K562 (cell line): ENCODE measurements at regions not wholly inside any gene's neighbourhood (a gene's known extent, or its start where the extent isn't known, plus 50 kb on each side); places are given as distances from the start of the nearest gene placed in this dataset.
A peak's percentile ranks its signal among the peaks of the same experiment; 100 is the strongest.

Experiments
- BRD9 ChIP-seq: fragments of 450-650 bp; IDR thresholded peaks from 2 replicates; pipeline ENCODE4 v1.6.1; 2018; ENCODE audit warnings: low read depth; ENCODE audit not compliant: partially characterized antibody
- ETV6 ChIP-seq, 3 experiments: fragments of 150-350 bp in 1 of 3; sonication (generic) in 1 of 3; formaldehyde crosslinking in 1 of 3; IDR thresholded peaks; 2 replicates each; pipeline versions ENCODE4 v1.6.1 to v1.8.0; 2014 to 2022; ENCODE audit warnings: borderline replicate concordance in 2 of 3, low read depth in 2 of 3, antibody characterized with exemption in 1 of 3, low read length in 1 of 3, mild to moderate bottlenecking in 1 of 3, missing genetic modification reagents in 1 of 3
- FOXJ3 ChIP-seq: sonication (generic); formaldehyde crosslinking; IDR thresholded peaks from 2 replicates; pipeline ENCODE4 v1.4.0; 2020; ENCODE audit warnings: mild to moderate bottlenecking, missing genetic modification reagents
- KDM5B ChIP-seq: fragments of 200-600 bp; sonication (generic); IDR thresholded peaks from 2 replicates; pipeline ENCODE4 v1.6.1; 2012; ENCODE audit warnings: low read depth, mild to moderate bottlenecking, moderate library complexity, low read length, control low read depth, inconsistent platforms; ENCODE audit not compliant: insufficient replicate concordance
- NEUROD1 ChIP-seq: fragments of 150-350 bp; IDR thresholded peaks from 2 replicates; pipeline ENCODE4 v1.6.1; 2014; ENCODE audit warnings: borderline replicate concordance, low read length, low read depth; ENCODE audit not compliant: partially characterized antibody
- NFXL1 ChIP-seq: fragments of 450-650 bp; formaldehyde crosslinking; IDR thresholded peaks from 2 replicates; pipeline ENCODE4 v1.4.0; 2021; ENCODE audit warnings: mild to moderate bottlenecking
- PHF8 ChIP-seq: fragments of 200-600 bp; sonication (generic); IDR thresholded peaks from 2 replicates; pipeline ENCODE4 v1.6.1; 2012; ENCODE audit warnings: mixed run types, mild to moderate bottlenecking, inconsistent platforms, low read length, moderate library complexity, borderline replicate concordance
- RCOR1 ChIP-seq, 2 experiments: IDR thresholded peaks; 2 replicates each; pipeline ENCODE4 v1.6.1; 2012; ENCODE audit warnings: low read depth in 2 of 2, low read length in 2 of 2, borderline replicate concordance in 1 of 2, improper control_type of control experiment in 1 of 2
- SMARCE1 ChIP-seq: fragments of 450-650 bp; IDR thresholded peaks from 2 replicates; pipeline ENCODE4 v1.7.1; 2016; ENCODE audit warnings: mild to moderate bottlenecking
- ZNF12 ChIP-seq: sonication (generic); formaldehyde crosslinking; IDR thresholded peaks from 2 replicates; pipeline ENCODE4 v1.4.0; 2020; ENCODE audit warnings: mild to moderate bottlenecking, missing genetic modification reagents
- TF ChIP-seq, protein P1 (sequence below), 3 experiments: fragments of 200-800 bp in 1 of 3; fragments of 250-450 bp in 1 of 3; fragments of 450-650 bp in 1 of 3; sonication (Bioruptor Pico) in 1 of 3; sonication (Bioruptor generic) in 1 of 3; formaldehyde crosslinking in 1 of 3; IDR thresholded peaks; 2 replicates each; pipeline versions ENCODE4 v1.6.1 to v1.8.0; 2016 to 2022; ENCODE audit warnings: mild to moderate bottlenecking in 2 of 3, missing genetic modification characterization in 2 of 3, missing compliant biosample characterization in 1 of 3, moderate library complexity in 1 of 3
- TF ChIP-seq, protein P2 (sequence below): fragments of 200-800 bp; sonication (Bioruptor generic); IDR thresholded peaks from 2 replicates; pipeline ENCODE4 v1.6.1; 2017; ENCODE audit warnings: missing genetic modification characterization, missing compliant biosample characterization
- TF ChIP-seq, protein P3 (sequence below): fragments of 450-650 bp; formaldehyde crosslinking; IDR thresholded peaks from 2 replicates; pipeline ENCODE4 v1.4.0; 2020; ENCODE audit warnings: mild to moderate bottlenecking, moderate library complexity
- TF ChIP-seq, protein P4 (sequence below): fragments of 450-650 bp; IDR thresholded peaks from 2 replicates; pipeline ENCODE4 v1.6.1; 2016; ENCODE audit warnings: missing biosample characterization, missing genetic modification characterization
- TF ChIP-seq, protein P5 (sequence below): fragments of 450-650 bp; IDR thresholded peaks from one replicate; pipeline ENCODE4 v1.6.1; 2018; ENCODE audit warnings: mild to moderate bottlenecking, moderate library complexity; ENCODE audit not compliant: partially characterized antibody

DNA sequence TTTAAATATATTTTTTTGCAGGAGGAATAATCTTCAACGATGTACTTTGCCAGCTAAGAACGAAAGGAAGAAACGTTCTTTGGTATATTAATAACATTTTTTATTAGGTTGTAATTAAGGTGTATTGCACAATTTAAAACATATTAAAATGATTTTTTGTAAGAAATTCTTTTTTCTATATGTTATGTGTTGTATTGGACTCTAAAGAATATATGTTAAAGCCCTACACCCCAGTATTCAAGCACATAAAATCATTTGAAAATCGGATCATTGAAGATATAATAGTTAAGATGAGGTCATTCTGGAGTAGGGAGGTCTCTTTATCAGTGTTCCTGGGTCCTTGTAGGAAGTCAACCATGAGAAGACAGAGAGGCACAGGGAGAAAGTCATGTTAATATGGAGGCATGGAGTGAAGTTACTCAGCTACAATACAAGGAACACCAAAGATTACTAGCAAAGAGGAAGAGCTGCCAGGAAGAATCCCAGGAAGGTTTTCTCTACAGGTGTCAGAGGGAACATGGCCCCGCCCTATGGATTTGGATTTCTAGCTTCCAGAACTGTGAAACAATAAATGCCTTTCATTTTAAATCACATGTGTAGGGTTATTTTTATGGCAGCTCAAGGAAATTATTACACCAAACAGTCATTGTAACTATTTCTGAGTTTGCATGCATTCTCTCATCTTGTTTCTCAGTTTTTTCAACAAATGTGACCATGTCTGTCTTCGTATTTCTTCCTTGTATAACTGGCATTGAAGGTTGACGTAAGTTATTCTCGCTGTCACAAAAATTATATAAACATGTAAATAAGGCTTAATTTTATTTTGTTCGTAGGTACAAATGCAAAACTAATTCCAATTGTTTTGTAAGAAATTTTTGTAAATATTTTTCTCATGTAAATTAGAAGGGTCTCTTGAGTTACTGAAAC is 75.4 kb upstream of the VPREB1 start (continued):
- TF ChIP-seq, protein P1, sequence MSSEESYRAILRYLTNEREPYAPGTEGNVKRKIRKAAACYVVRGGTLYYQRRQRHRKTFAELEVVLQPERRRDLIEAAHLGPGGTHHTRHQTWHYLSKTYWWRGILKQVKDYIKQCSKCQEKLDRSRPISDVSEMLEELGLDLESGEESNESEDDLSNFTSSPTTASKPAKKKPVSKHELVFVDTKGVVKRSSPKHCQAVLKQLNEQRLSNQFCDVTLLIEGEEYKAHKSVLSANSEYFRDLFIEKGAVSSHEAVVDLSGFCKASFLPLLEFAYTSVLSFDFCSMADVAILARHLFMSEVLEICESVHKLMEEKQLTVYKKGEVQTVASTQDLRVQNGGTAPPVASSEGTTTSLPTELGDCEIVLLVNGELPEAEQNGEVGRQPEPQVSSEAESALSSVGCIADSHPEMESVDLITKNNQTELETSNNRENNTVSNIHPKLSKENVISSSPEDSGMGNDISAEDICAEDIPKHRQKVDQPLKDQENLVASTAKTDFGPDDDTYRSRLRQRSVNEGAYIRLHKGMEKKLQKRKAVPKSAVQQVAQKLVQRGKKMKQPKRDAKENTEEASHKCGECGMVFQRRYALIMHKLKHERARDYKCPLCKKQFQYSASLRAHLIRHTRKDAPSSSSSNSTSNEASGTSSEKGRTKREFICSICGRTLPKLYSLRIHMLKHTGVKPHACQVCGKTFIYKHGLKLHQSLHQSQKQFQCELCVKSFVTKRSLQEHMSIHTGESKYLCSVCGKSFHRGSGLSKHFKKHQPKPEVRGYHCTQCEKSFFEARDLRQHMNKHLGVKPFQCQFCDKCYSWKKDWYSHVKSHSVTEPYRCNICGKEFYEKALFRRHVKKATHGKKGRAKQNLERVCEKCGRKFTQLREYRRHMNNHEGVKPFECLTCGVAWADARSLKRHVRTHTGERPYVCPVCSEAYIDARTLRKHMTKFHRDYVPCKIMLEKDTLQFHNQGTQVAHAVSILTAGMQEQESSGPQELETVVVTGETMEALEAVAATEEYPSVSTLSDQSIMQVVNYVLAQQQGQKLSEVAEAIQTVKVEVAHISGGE (CRISPR knock-in tag; IDR thresholded peaks at IDR 0.05) = peak in 1 of 3 experiments; percentile 44; a peak in 1 of 6 replicates
- TF ChIP-seq ZNF12 (CRISPR knock-in tag) (no peak), KDM5B (no peak), FOXJ3 (CRISPR knock-in tag) (0 out of 2 replicates have a peak, but pooled peaks have one; percentile 5), PHF8 (no peak), ETV6 (IDR thresholded peaks at IDR 0.05; ENCODE audit: borderline replicate concordance in 1 of 2, low read depth in 2 of 2, low read length in 1 of 2) (no peak), ETV6 (CRISPR knock-in tag; IDR thresholded peaks at IDR 0.05; ENCODE audit: borderline replicate concordance) (no peak), BRD9 (no peak), NFXL1 (CRISPR knock-in tag) (no peak), RCOR1 (IDR thresholded peaks at IDR 0.05; ENCODE audit: borderline replicate concordance in 1 of 2, low read depth in 2 of 2, low read length in 2 of 2) (no peak), NEUROD1 (no peak), SMARCE1 (no peak)
- TF ChIP-seq, protein P2, sequence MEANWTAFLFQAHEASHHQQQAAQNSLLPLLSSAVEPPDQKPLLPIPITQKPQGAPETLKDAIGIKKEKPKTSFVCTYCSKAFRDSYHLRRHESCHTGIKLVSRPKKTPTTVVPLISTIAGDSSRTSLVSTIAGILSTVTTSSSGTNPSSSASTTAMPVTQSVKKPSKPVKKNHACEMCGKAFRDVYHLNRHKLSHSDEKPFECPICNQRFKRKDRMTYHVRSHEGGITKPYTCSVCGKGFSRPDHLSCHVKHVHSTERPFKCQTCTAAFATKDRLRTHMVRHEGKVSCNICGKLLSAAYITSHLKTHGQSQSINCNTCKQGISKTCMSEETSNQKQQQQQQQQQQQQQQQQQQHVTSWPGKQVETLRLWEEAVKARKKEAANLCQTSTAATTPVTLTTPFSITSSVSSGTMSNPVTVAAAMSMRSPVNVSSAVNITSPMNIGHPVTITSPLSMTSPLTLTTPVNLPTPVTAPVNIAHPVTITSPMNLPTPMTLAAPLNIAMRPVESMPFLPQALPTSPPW (CRISPR knock-in tag) = no peak
- TF ChIP-seq, protein P3, sequence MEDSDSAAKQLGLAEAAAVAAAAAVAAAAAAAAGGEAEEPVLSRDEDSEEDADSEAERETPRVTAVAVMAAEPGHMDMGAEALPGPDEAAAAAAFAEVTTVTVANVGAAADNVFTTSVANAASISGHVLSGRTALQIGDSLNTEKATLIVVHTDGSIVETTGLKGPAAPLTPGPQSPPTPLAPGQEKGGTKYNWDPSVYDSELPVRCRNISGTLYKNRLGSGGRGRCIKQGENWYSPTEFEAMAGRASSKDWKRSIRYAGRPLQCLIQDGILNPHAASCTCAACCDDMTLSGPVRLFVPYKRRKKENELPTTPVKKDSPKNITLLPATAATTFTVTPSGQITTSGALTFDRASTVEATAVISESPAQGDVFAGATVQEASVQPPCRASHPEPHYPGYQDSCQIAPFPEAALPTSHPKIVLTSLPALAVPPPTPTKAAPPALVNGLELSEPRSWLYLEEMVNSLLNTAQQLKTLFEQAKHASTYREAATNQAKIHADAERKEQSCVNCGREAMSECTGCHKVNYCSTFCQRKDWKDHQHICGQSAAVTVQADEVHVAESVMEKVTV (CRISPR knock-in tag) = no peak
- TF ChIP-seq, protein P4, sequence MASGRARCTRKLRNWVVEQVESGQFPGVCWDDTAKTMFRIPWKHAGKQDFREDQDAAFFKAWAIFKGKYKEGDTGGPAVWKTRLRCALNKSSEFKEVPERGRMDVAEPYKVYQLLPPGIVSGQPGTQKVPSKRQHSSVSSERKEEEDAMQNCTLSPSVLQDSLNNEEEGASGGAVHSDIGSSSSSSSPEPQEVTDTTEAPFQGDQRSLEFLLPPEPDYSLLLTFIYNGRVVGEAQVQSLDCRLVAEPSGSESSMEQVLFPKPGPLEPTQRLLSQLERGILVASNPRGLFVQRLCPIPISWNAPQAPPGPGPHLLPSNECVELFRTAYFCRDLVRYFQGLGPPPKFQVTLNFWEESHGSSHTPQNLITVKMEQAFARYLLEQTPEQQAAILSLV (tag) = no peak
- TF ChIP-seq, protein P5, sequence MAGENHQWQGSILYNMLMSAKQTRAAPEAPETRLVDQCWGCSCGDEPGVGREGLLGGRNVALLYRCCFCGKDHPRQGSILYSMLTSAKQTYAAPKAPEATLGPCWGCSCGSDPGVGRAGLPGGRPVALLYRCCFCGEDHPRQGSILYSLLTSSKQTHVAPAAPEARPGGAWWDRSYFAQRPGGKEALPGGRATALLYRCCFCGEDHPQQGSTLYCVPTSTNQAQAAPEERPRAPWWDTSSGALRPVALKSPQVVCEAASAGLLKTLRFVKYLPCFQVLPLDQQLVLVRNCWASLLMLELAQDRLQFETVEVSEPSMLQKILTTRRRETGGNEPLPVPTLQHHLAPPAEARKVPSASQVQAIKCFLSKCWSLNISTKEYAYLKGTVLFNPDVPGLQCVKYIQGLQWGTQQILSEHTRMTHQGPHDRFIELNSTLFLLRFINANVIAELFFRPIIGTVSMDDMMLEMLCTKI = no peak
